GM12865 (cell line): ENCODE measurements at regions not wholly inside any gene's neighbourhood (a gene's known extent, or its start where the extent isn't known, plus 50 kb on each side); places are given as distances from the start of the nearest gene placed in this dataset.

Source experiments
- DNase-seq: peaks from one replicate; pipeline ENCODE4 v3.0.0; 2010; ENCODE audit warnings: low read depth
- H3K4me3 ChIP-seq: 2 replicates; pipeline ENCODE4 v1.5.1; 2011; ENCODE audit warnings: mild to moderate bottlenecking, low read depth, low read length, control low read depth
- TF ChIP-seq, protein P1 (sequence below): IDR thresholded peaks from 2 replicates; pipeline ENCODE4 v1.5.1; 2011; ENCODE audit warnings: low read length, control low read depth, low read depth, inconsistent platforms; ENCODE audit not compliant: insufficient read depth; ENCODE audit errors: missing control alignments

DNA sequence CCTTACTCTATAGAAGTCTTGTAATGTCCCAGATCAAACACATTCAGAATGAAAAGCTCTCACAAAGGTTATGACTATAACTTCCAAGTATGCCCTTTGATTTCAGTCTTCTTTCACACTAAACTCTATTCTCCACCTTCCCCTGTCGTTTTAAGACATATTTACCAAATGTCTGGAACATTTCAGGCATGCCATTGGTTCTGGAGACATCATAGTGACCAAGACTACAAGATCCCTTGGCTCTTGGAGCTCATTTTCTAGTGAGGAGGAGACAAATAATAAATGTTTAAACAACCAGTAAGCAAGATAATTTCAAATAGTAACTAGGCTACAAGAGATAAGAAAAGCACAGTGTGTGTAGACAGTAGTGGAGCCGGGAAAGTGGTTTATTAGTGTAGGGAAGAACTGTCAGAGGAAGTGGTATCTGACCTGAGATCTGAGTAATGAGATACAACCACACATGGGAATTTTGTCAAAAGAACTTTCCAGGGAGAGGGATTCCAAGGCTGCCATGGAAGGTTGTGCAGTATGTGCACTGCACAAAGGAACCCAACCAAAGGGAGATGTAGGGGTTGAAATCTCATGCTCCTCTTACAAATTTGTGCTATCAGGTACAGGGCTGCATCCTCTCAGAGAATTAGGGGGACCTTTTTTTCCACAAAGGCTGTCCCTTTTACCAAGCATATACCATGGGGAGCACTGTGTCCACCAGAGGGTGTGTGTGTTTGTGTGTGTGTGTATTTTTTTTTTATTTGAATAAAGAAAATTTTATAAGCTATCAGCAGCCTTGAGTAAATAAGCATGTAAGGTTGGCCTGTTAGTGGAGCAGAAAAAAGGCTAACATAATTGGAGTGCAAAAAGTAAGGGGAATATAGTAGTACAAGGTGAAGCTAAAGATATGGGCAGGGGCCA is 1279.1 kb upstream of the WWC1 start:
- TF ChIP-seq, protein P1, sequence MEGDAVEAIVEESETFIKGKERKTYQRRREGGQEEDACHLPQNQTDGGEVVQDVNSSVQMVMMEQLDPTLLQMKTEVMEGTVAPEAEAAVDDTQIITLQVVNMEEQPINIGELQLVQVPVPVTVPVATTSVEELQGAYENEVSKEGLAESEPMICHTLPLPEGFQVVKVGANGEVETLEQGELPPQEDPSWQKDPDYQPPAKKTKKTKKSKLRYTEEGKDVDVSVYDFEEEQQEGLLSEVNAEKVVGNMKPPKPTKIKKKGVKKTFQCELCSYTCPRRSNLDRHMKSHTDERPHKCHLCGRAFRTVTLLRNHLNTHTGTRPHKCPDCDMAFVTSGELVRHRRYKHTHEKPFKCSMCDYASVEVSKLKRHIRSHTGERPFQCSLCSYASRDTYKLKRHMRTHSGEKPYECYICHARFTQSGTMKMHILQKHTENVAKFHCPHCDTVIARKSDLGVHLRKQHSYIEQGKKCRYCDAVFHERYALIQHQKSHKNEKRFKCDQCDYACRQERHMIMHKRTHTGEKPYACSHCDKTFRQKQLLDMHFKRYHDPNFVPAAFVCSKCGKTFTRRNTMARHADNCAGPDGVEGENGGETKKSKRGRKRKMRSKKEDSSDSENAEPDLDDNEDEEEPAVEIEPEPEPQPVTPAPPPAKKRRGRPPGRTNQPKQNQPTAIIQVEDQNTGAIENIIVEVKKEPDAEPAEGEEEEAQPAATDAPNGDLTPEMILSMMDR = no peak
- no peak for DNase-seq
- no peak overlapping the region for H3K4me3 ChIP-seq

DNA sequence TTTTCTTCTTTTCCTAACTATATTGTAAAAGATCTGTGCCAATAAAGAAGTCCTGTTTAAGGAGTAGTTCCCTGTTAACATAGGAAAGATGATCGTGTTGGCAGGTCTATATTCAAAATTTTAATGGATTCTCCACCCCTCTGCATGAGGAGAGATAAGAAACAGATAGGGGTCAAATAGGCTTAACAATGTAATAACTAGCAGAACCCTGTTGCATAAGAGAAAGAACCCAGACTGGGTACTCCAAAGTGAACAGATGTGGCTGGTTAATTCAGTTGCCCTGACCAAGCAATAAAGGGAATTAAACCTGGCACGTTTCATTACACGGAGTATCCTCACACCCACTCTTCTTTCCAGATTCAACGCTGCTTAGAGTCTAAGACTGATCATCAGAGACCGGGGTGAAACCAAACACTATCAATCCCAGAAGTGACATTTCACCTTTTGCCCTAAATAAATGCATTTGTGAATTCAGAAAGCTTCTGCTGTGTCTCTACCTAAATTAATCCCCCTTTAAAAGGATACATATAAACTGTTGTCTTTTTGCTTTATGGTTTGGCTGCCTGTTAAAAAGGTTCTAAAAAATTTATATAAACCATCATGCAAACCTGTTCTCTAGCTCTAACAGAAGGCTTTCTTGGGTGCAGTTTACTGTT is 1276.9 kb upstream of the WWC1 start:
- H3K4me3 ChIP-seq = no peak overlapping the region
- DNase-seq = no peak
- TF ChIP-seq, protein P1 = no peak

DNA sequence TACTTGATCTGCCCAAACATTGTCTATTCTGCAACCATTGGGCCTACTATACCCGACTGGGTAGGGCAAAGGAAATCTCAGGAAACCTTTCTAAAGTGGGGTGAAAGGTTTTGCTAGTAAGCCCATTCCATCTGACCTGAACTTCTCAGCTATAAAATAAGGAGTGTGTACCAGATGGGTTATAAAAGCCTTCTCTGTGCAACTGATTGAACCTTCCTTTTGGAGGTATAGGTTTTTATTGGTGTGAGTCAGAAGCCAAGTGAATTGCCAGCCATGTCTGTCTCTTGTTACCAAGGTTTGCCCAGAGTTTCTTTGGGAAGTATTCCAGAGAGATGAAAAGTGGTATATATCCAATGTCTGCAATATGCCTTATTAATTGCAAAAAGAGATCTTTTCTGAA is 1271.0 kb upstream of the WWC1 start:
- no peak overlapping the region for H3K4me3 ChIP-seq
- TF ChIP-seq, protein P1 = no peak
- no peak for DNase-seq

DNA sequence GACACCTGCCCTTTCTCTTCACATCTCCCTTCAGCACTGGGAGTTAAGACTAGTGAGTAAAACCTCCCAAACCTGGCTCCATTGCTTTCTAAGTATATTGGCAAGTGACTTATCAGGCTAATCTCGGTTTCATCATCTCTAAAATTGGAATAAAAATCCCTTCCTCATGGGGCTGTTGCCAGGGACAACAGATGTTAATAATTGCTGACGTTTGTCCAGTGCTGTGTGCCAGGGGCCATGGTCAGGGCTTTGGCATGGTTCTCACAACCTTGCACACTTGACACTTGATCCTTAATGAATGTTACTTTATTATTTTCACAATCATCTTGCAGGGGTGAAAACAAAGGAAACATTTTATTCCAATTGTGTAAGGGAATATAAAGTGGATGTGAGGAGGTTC is 1262.0 kb upstream of the WWC1 start:
- no peak overlapping the region for H3K4me3 ChIP-seq
- no peak for DNase-seq
- TF ChIP-seq, protein P1 = no peak

DNA sequence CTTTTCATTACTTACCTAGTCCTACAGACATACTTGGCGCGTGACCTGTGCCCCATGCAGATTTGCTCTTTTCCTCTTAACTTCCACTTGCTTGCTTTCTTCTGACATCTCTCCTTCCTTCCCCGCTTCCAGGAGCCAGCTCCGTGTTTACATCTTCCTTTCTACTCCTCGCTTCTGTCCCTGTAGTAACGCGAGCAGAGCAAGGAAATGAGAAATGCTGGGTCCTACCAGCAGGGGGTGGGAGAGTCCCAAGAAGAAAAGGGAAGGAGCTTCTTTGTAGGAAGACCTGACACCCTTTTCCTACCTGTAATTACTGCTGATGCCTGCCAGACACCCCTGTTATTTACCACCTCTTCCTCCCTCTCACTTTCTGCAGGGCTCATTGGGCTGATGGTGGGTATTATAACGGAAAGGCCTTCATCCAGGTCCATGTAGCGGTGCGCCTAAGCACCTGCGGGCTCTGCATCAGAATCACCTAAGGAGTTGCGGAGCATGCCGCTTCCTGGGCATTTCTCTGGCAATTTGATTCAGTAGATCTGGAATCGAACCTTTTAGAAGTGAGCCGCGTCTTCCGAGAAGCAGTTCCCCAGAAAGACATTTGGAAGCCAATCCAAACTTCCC is 1260.8 kb upstream of the WWC1 start:
- no peak for DNase-seq

DNA sequence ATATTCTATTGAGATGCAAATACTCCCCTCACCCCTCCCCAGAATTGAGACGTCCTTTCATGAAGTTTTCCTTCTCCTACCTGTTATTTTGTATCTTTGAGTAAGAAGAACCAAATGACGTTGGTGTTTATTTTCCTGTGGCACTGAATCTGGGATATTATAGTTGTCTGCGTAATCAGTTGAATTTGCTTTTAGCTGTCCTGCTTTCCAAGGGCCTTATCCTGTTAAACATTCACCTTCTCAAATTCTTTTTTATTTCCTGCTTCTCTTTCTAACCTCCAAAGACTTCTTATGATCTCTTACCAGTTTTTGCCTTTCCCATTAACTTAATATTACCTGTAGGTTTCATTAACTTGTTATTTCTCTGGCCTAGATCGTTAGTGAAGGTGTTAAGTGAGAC is 1254.9 kb upstream of the WWC1 start:
- H3K4me3 ChIP-seq = no peak overlapping the region
- TF ChIP-seq, protein P1 = no peak
- DNase-seq = no peak

More for the DNA sequence above, 1260.8 kb upstream of the WWC1 start:
- no peak overlapping the region for H3K4me3 ChIP-seq
- TF ChIP-seq, protein P1 = peak; percentile 23
